Activated T-cell treated with anti-CD3 and anti-CD28 coated beads for 24 hours (primary cell): ENCODE measurements at regions not wholly inside any gene's neighbourhood (a gene's known extent, or its start where the extent isn't known, plus 50 kb on each side); places are given as distances from the start of the nearest gene placed in this dataset.
"Not testable (repeated sequence)": the region's sequence is repeated elsewhere in the genome, so short reads cannot be mapped to it uniquely, and the experiment has no call there.

Source experiments
- DNase-seq: peaks from one replicate; pipeline ENCODE4 v3.0.0-alpha.2; 2020; ENCODE audit warnings: low read depth

DNA sequence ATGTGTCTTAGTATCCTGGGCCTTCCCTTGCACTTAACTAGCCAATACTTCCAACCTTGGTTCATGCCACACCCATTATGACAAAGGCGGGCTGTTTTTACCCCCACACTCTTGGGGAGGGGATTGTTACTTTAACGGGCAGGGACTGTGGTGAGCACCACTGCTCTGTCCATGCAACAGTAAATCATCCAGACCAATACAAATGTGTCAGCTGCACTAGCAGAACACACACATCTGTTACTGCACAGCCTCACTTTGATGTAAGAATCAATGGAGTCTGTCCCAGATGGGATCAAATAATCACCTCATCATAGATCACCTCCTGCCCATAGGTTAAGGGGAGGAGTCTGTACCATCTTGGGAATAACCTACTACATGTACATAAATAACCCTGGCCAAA, 58.1 kb downstream of the NPAP1 start:
- no peak for DNase-seq

DNA sequence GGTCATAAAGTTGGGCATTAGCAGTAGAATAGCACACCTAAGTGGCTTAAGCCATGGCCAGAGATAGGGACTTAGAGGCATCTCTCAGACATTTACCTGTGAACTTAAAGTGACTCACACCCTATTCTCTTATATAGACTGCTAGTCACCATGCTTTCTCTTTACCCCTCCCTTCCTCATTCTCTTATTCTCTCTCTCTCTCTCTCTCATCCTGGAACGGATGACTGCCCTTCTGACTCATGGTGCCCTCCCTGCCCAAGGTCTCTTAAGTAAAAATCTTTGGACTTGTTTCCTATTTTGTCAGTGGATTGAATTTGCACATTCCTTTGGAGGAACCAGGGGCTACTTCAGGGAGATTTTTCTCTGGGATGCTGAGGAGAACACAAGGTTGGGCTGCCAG, 58.8 kb downstream of the NPAP1 start:
- no peak for DNase-seq

DNA sequence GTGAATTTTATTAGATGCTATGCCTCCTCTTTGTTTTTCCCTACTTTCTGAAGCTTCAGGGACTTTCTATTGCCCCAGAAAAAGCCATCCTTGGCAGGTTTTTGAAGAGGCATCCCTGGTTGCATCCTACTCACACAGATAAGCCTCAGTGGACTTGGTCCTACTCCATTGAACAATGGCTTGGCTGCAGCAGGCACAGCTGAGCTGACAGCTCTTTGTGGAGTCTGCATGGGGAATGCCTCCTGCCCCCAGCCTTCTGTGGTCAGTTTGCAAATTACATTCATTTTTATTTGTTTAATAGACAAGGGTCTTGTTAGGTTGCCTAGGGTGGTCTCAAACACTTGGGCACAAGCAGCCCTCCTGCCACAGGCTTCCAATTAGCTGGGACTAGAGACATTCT, 69.7 kb downstream of the NPAP1 start:
- DNase-seq: no peak

DNA sequence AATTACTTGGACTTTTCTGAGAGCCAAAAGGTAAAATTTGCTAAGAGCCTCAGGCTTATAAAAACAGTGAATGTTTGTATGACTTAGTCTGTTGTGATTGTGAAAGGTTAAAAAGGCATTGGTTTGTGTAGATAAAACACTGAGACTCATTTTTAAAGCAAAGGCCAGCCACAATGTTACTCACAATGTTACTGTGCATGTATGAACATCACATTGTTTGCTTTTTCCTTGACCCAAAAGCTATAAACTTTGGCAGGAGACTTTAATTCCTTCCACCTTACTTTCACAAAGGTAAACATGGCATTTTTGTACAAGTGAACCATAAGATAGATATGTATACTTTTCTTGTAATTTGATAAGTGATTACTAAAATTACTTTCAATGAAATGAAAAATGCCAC, 70.5 kb downstream of the NPAP1 start:
- no peak for DNase-seq

DNA sequence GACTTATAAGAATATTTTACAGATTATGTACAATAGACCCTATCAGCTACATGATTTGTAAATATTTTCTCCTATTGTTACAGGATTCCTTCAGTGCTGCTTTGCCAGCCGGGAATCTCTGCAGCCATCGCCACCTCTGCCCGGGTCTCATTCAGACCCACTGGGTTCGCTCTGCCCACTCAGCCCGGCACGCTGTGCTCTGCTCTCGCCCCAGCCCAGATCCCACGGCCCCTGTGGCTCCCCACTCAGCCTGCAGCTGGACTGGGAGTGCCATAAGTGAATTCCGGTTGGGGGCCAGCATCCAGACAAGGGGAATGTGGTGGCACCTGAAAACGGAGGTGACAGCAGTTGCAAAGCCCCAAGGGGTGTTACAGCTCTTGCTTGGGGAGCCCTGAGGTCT, 71.8 kb downstream of the NPAP1 start:
- DNase-seq: no peak

DNA sequence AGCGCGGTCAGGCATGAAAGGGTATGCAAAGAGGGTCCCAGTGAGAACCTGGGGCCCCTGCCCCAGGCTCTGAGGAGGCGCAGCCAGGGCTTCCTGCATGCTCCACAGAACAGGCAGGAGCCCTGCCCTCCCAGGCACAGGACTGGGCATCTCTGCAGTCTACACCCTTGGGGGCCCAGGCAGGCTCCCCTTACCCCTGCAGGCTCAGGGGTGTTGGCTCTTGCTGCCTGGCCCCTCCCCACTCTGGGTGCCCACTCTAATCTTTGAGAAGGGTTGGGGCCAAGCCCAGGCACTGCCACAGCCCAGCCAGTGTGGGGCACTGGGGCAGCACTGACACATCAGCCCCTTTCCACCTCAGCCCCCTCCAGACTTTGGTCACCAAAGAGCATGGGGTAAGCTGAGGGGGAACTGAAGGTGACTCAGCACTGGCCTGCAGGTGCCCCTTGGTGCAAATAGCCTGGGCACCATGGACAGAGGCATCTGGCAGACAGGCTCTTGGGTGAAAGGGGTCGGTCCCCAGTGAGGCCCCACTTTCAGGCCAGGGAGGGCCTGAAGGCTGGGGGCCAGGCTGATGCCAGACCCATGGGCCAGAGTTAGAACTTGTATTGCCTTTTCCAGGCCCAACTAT, 73.4 kb downstream of the NPAP1 start:
- DNase-seq: no peak

DNA sequence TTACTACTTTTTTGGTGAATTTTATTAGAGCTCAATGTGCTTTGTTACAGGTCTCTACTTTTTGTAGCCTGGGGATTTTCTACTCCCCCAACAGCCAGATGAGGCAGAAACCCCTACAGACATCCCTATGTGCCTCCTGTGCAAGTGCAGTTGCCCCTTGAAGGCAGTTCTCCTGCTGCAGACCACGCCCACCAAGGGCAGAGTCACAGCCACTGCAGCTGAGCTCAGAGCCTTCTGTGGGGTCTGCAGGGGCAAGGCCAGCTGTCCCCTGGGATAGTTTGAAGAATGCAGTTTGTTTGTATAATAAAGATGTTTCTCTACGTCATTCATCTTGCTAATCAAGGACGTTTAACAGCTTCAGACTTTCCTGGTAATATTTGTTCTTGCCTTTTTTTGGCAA, 76.8 kb downstream of the NPAP1 start:
- DNase-seq: no peak

DNA sequence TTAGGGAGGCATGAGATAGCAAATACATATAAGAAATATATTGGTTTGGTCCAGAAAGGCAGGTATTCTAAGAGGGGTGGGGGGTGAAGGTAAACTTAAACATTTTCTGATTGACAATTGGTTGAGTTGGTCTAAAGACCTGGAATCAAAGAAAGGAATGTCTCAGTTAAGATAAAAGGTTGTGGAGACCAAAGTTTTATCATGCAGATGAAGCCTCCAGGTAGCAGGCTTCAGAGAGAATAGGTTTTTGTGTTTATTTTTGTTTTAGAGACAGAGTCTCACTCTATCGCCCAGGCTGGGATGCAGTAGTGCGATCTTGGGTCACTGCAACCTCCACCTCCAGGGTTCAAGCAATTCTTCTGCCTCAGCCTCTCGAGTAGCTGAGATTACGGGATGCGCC, 80.5 kb downstream of the NPAP1 start:
- no peak for DNase-seq

DNA sequence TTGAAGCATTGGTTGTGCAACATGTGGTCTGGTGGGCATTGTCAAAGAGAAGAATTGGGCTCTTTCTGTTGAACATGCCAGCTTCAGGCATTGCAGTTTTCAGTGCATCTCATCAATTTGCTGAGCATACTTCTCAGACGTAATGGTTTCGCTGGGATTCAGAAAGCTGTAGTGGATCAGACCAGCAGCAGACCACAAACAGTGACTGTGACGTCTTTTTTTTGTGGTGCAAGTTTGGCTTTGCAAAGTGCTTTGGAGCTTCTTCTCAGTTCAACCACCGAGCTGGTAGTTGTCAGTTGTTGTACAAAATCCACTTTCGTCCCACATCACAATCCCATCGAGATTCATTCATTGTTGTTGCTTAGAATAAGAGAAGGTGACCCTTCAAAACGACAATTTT, 84.5 kb downstream of the NPAP1 start:
- DNase-seq: no peak

DNA sequence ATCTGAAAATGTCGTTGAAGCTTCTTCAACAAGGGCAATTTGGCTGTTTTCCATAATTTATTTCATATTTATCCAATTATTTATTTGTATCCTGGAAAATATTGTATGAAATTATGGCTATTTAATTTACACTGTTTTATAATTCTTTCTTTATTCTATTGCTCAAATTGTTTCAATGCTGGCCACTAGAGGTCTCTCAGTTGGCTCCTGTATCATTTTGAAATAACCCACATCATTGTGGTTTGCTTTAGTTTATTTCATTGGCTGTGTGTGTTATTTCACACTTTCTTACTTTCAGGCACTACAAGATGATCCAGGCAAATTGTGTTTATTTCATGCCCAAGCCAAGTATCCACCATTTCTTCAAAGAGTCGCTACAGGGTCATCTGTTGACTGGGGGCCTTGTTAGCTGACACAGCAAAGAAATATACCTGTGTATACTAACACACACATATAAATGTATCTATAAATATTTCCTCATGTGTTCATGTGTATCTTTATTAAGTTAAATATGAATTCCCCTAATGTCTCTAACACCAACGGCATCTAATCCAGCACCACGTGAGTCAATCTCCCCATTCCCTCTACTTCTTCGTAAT, 86.2 kb downstream of the NPAP1 start:
- DNase-seq: no peak

DNA sequence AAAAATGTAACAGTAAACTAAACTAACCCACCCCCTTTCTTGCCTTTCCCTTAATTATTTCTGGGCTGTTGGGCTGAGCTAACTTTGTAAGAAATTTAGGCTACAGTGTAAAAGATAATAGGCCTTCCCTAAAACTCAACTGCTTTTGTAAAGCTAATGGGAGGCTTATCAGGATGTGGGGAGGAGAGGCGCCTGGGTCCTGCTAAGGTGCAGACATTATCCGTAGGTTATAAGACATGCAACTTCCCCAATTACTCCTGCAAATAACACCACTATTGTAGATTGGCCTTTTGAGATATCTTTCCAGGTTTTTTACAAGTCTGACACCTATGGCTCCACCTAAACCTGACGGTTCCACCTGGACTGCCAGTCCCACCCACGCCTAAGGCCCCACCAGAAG, 88.3 kb downstream of the NPAP1 start:
- DNase-seq: no peak

DNA sequence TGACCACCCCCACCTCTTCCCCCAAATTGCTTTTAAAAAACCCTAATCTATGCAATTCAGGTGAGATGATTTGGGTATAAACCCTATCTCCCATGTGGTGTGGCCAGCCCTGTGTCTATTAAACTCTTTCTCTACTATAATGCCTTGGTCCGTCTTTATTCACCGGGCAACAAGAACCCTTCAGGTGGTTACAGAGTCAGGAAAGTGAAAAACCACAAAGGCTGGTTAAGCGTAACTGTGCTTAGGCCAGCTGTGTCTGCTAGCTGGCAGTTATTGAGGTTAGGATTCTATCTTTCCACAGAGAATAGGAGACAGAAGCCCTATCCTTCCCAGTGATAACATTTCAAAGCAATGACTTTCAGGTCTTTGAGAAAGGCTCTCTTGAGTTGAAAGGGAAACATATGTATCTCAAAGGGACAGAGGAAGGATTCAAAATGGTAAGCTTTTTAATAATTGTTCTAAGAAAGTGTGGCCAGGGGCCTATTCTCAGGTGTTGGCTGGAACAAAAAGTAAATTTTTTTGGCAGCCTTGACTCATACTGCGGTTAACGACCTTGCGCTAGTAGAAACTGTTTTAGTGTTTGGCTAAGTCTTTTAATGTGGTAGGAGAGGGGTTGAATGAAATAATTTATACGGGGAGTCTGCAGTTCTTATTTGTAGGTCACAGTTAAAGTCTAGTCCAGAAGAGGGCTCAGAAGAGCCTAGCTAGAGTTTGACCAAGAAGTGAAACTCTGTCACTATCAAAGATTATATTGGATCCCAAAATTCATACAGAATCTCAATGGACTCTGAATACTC, 89.0 kb downstream of the NPAP1 start:
- no peak for DNase-seq

DNA sequence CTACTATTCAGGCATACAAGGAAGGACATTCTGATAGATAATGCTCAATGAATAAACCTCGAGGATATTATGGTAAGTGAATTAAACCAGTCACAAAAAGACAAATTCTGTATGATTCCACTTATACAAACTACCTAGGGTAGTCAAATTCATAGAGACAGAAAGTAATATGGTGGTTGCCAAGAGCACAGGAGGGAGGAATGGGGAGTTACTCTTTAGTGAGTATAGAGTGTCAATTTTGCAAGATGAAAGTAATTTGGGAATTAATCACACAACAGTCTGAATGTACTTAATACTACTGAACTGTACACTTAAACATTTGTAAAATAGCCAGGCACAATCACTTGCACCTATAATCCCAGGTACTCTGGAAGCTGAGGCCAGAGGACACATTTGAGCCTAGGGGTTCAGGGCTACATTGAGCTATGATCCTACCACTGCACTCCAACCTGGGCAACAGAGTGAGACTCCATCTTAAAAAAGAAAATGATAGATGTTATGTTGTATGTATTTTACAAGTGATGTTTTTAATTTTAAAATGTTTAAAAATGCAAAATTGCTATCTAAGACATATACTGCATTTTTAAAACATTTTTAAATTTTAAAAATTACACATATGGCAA, 91.0 kb downstream of the NPAP1 start:
- no peak for DNase-seq

DNA sequence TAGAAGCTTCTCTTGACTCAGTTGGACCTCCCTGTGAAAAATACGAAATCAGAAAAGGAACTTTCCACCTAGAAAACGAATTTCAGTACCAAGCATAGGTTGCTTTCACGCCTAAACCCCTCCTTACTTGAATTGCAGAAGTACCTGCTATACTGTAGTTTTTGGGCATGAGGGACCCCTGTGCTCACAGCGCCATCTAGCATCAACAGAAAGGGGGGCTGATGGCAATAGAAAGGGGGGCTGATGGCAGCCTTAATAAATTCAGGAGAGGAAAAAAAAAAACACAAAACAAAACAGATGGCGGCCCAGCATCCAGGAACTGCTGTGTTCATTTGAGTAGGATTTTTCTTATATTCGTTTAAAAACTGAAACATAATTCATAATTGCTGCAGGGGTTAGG, 96.7 kb downstream of the NPAP1 start:
- no peak for DNase-seq

DNA sequence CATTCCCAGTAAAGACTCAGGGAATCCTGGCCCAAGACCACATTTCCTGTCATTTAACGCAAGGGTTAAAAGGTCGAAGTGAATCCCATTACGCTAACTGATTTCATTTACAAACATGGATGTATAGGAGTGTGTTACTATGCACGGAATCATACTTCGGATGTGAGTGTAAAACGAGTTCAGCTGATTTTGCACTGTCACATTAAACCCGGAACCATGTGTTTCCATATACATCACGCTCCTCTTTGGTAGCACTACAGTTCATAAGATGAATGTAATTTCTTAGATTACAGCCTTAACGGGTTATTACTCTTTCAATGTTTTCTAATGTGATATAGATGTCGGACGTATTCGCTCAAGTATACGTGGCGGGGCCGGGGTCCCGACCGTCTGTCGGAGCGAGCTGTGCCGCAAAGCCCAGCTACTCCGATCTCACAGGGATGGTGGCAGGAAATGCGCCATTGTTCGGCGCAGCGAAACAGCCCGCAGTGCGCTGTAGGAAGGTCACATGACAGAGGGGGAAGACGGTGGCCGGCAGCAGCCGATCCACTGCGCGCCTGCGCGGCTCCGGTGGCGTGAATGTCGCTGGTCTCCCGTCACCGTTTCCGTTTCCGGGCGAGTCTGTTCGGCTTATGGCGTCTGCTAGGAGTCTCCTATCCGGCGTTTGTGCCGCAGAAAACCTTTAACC, 97.3 kb downstream of the NPAP1 start:
- peak; percentile 65 for DNase-seq

DNA sequence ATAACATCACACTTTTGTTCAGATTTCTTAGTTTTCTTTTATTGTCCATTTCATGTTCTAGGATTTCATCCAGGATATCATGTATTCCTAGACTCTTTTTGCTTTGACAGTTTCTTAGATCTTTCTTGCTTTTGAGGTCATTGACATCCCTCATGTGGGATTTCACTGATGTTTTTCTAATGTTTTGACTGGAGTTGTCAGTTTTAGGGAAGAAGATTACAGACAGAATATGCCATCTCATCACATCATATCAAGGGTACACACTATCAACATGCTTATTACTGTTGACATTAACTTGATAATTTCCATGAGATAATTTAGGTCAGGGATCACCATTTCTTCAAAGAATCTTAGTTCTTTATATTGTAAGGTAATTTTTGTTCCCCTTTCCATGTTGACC, 101.7 kb downstream of the NPAP1 start:
- DNase-seq: no peak

DNA sequence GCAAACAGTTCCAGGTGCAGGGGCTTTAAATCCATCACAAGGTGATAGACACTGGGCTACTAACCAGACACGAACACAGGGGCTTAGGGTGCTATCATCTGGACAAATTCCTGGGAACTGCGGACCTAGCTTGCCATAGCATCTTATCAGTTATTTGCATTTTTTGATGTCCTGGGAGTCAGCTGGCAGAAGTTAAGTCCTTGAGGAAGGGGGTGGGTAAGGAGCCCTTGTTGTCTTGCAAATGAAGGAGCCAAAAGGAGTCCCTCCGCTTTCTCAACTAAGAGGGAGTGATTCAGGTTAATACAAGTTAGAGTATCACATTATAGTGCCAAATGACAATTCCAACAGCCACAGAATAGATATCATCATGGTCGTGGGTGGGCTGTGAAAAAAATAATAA, 108.9 kb downstream of the NPAP1 start:
- no peak for DNase-seq

DNA sequence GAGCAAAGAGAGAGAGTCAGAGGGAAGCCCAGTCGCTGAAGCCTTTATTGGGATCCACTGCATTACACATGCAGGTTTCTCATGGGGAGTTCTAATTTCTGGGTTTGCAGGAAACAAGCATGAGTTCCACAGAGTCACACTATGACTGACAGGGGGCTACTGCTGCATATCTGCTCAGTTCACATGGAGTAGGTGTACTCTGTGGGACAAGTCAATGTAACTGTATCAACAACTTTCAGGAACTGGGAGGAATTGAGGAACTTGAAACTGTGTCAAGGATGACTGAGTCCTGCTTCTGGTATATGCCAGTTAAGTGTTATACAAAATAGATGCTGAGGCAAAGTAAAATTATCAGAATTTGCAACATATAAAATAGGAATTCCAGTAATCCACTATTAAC, 110.8 kb downstream of the NPAP1 start:
- DNase-seq: no peak

DNA sequence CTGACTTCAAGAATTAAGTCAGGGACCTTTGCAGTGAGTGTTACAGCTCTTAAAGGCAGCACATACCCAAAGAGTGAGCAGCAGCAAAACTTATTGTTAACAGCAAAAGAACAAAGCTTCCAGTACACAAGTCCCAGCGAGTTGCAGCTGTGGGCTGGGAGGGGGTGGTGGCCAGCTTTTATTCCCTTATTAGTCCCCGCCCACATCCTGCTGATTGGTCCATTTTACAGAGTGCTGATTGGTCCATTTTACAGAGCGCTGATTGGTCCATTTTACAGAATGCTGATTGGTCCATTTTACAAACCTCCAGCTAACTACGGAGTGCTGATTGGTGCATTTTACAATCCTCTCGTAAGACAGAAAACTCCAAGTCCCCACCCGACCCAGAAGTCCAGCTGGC, 127.0 kb downstream of the NPAP1 start:
- DNase-seq: not testable (repeated sequence)

DNA sequence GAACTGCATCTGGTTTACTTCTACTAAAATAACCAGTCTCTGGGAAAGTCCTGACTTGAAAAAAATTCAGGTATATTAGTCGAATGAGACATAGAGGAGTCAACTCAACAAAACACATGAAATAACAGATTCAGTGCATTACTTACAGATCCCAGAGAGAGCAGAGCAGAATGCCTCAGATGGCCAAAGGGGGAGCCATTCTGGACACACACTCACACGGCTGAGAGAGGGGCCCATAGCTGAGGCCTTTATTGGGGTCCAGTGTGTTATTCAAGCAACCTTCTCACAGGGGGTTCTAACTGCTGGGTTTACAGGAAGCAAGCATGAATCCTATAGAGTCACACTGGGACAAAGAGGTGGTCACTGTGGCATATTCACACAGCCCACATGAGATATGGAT, 135.1 kb upstream of the SNRPN start:
- no peak for DNase-seq

DNA sequence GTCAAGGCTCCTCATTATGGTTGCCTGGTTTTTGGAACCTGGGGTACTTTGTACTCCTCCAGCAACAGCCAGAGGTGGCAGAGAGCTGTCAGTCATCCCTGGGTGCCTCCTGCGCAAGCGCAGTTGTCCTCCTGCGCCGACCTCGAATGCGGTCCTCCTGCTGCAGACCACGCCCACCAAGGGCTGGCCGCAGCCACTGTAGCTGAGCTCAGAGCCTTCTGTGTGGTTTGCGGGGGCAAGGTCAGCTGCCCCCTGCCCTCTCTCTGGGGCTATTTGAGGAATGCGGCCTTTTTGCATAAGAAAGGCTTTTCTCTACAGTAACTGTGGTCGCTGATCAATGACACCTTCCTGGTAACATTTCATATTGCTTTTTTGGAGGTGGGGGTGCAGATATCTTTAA, 131.3 kb upstream of the SNRPN start:
- DNase-seq: no peak

DNA sequence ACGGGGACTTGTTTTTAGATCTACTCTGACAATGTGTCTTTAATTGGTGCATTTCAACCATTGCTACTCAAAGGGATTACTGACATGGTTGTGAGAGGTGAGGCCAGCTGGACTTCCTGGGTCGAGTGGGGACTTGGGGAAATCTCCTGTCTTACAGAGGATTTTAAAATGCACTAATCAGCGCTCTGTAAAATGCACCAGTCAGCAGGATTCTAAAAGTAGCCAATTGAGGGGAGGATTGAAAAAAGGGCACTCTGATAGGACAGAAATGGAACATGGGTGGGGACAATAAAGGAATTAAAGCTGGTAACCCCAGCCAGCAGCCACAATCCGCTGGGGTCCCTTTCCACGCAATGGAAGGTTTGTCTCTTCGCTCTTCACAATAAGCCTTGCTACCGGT, 122.5 kb upstream of the SNRPN start:
- no peak for DNase-seq

DNA sequence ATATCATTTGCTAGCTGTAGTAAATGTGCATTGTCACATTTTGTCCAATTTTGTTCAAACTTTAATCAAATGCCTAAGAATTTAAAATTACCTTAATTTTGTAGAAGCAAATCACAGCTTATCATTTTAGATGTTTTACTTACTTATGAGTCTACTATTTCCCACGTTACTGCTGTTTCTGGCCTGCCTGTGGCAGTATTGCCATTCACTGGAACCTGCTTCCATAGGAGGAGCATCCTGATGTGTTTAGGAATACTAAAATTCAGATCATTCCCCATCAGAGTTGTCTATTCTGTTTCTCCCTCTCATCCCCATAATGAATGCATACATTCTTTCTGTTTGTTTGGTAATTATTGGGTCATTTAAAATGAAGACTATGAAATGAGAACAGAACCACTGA, 119.5 kb upstream of the SNRPN start:
- no peak for DNase-seq
